HFFc6 (cell line): ENCODE measurements at regions not wholly inside any gene's neighbourhood (a gene's known extent, or its start where the extent isn't known, plus 50 kb on each side); places are given as distances from the start of the nearest gene placed in this dataset.

Experiments used
- DNase-seq: peaks from one replicate; pipeline ENCODE4 v3.0.0-alpha.2; 2018
- H3K27ac Mint-ChIP-seq: 2 replicates; pipeline ENCODE4 v1.8.0; 2020; ENCODE audit warnings: mild to moderate bottlenecking, mixed read lengths
- H3K27me3 Mint-ChIP-seq: 2 replicates; pipeline ENCODE4 v1.8.0; 2021; ENCODE audit warnings: mild to moderate bottlenecking, moderate library complexity, mixed read lengths; ENCODE audit not compliant: insufficient read depth
- H3K36me3 Mint-ChIP-seq: 2 replicates; pipeline ENCODE4 v1.8.0; 2021; ENCODE audit warnings: low read depth, mixed read lengths
- H3K4me1 Mint-ChIP-seq: 2 replicates; pipeline ENCODE4 v1.8.0; 2020; ENCODE audit warnings: low read depth, mixed read lengths
- H3K4me3 Mint-ChIP-seq: 2 replicates; pipeline ENCODE4 v1.8.0; 2020; ENCODE audit warnings: mild to moderate bottlenecking, moderate library complexity, mixed read lengths
- H3K9me3 Mint-ChIP-seq: 2 replicates; pipeline ENCODE4 v1.8.0; 2020; ENCODE audit warnings: mild to moderate bottlenecking, mixed read lengths
- CTCF ChIP-seq: fragments of 200-600 bp; sonication (generic); IDR thresholded peaks from 2 replicates; pipeline ENCODE4 v1.5.0; 2021; ENCODE audit warnings: antibody characterized with exemption, mild to moderate bottlenecking

GRCh38 chr2:6562771-6563170, 302.9 kb downstream of the CMPK2 start:
- DNase-seq: no peak
- no peak for TF ChIP-seq CTCF
- H3K4me1 Mint-ChIP-seq: peaks cover under 1% of the 10 kb centered on the region; the same call in 1 of the 2 replicates
- H3K9me3 Mint-ChIP-seq: peaks cover 5% of the 10 kb centered on the region; the same call in 1 of the 2 replicates
- no peak overlapping the region for H3K27ac Mint-ChIP-seq
- no peaks in the 10 kb centered on the region; the same call in 1 of the 2 replicates for H3K27me3 Mint-ChIP-seq
- no peaks in the 10 kb centered on the region; the same call in 1 of the 2 replicates for H3K36me3 Mint-ChIP-seq
- H3K4me3 Mint-ChIP-seq: no peak overlapping the region

DNA sequence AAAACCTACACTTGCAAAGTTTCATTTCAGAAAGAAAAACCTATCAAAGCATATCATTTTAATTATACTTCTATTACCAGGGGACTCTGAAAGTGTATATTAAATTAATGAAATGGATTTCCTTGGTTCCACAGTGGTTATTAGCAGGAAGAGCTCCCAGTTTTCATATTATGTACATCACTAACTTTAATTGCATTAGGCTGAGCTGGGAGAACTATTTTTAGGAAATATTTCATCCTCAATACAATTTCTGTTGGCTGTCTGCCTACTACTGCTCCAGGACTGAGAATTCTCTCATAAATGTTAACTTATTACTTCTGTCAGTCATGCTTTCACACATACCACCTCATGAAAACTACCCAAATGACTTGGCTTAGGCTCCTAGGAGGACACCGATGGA, 301.4 kb downstream of the CMPK2 start:
- peaks cover 2% of the 10 kb centered on the region for H3K27me3 Mint-ChIP-seq
- H3K27ac Mint-ChIP-seq: no peak overlapping the region
- peaks cover 12% of the 10 kb centered on the region; the same call in 1 of the 2 replicates for H3K9me3 Mint-ChIP-seq
- no peak overlapping the region for H3K4me3 Mint-ChIP-seq
- DNase-seq: no peak
- no peaks in the 10 kb centered on the region; the same call in 1 of the 2 replicates for H3K36me3 Mint-ChIP-seq
- H3K4me1 Mint-ChIP-seq: no peaks in the 10 kb centered on the region
- no peak for TF ChIP-seq CTCF

DNA sequence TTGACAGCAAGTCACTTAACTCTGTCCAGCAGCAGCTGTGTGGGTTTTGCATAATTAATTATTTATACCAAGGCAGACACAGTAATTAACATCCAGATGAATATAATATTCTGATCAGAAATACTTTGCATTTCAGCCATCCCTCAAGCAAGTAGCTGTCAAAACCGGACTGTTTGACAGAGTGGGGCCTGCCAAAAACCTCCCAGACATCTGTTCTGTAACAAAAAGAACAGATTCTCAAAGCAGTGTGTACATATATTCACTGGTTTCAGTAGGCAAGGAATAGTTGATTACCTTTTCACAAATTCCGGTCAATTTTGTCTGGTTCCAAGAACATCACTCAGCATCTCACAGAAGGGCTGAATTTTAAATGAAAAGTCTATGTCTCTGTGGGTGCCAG, 291.6 kb downstream of the CMPK2 start:
- no peak for TF ChIP-seq CTCF
- H3K27ac Mint-ChIP-seq: no peak overlapping the region
- H3K4me3 Mint-ChIP-seq: no peak overlapping the region
- no peaks in the 10 kb centered on the region for H3K27me3 Mint-ChIP-seq
- peaks cover 5% of the 10 kb centered on the region; the same call in 1 of the 2 replicates for H3K9me3 Mint-ChIP-seq
- H3K36me3 Mint-ChIP-seq: no peaks in the 10 kb centered on the region
- no peak for DNase-seq
- peaks cover 28% of the 10 kb centered on the region; the same call in 1 of the 2 replicates for H3K4me1 Mint-ChIP-seq

DNA sequence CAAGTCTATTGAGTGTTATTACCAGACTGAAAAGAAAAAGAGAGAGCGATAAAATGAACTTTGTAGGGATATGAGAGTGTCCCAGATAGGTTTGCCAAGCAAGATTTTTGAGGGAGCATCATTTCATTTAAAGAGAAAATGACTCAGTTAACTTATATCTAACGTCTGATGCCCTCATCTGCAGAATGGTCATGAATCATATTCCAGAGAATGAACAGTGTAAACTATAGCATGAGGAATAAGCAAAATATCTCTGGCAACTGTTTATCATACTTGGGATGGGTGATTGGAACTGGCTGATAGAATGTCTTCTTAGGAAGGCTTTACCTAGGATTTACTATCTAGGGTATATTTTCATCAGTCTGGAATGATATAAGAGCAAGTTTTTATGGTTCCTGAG, 289.4 kb downstream of the CMPK2 start:
- no peak for TF ChIP-seq CTCF
- H3K36me3 Mint-ChIP-seq: no peaks in the 10 kb centered on the region
- H3K4me3 Mint-ChIP-seq: peak overlapping the region; percentile 65; the same call in 1 of the 2 replicates
- peak overlapping the region; percentile 67; the same call in 1 of the 2 replicates for H3K27ac Mint-ChIP-seq
- H3K27me3 Mint-ChIP-seq: no peaks in the 10 kb centered on the region
- H3K9me3 Mint-ChIP-seq: peaks cover 4% of the 10 kb centered on the region; the same call in 1 of the 2 replicates
- DNase-seq: peak; percentile 74
- peaks cover 38% of the 10 kb centered on the region; the same call in 1 of the 2 replicates for H3K4me1 Mint-ChIP-seq

GRCh38 chr2:6577960-6578359, 287.7 kb downstream of the CMPK2 start:
- H3K9me3 Mint-ChIP-seq: peaks cover 4% of the 10 kb centered on the region; the same call in 1 of the 2 replicates
- H3K4me1 Mint-ChIP-seq: peaks cover 38% of the 10 kb centered on the region; the same call in 1 of the 2 replicates
- H3K4me3 Mint-ChIP-seq: no peak overlapping the region
- DNase-seq: no peak
- H3K27me3 Mint-ChIP-seq: no peaks in the 10 kb centered on the region; the same call in 1 of the 2 replicates
- peak overlapping the region; percentile 7; the same call in 1 of the 2 replicates for H3K27ac Mint-ChIP-seq
- TF ChIP-seq CTCF: no peak
- H3K36me3 Mint-ChIP-seq: no peaks in the 10 kb centered on the region
